ENCODE measurements at regions not wholly inside any gene's neighbourhood (a gene's known extent, or its start where the extent isn't known, plus 50 kb on each side); places are given as distances from the start of the nearest gene placed in this dataset.

DNA sequence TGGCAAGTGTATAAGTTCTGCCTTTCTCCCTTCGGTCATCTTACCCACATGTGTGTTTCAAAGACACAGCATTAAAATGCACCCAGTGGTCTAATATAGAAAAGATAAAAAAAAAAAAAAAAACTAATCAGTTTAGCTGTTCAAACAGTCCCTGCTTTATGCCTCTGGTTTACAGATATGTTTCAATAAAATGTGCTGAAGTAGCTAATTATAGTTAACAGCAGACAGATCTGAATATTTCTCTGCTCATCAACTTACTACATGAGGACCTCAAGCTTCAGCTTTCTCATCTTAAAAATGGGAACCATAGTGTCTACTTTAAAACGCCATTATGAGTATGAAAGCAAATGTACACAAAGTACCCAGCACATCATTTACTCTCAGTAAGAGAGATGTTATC is 280.6 kb upstream of the DEFB112 start:
- Histone ChIP-seq H2AFZ (ENCODE audit: insufficient read depth, low read depth, low read length, poor library complexity, severe bottlenecking) (no peak overlapping the region), H3K79me2 (ENCODE audit: insufficient read depth, low read length) (no peaks in the 10 kb centered on the region), H3K4me2 (replicated peaks; ENCODE audit: extremely low read depth, low read length, poor library complexity, severe bottlenecking) (no peak overlapping the region), H4K20me1 (ENCODE audit: insufficient read depth, low read length) (no peaks in the 10 kb centered on the region), H3K9me3 (replicated peaks in 1 of 2; ENCODE audit: control insufficient read depth in 1 of 2, insufficient read depth in 1 of 2, low read length in 2 of 2) (no peaks in the 10 kb centered on the region), H3K27ac (ENCODE audit: low read depth in 1 of 2, low read length in 2 of 2) (no peak overlapping the region), H3K4me3 (replicated peaks in 1 of 3; ENCODE audit: low read depth in 2 of 3, low read length in 3 of 3) (no peak overlapping the region), H3K4me1 (ENCODE audit: control insufficient read depth in 1 of 2, insufficient read depth in 2 of 2, low read length in 2 of 2) (no peaks in the 10 kb centered on the region), H3K27me3 (ENCODE audit: control insufficient read depth in 2 of 2, insufficient read depth in 2 of 2, low read length in 2 of 2) (no peaks in the 10 kb centered on the region), H3K36me3 (replicated peaks in 1 of 2; ENCODE audit: control insufficient read depth in 1 of 2, insufficient read depth in 2 of 2, low read length in 2 of 2) (no peaks in the 10 kb centered on the region), H3K9ac (ENCODE audit: insufficient read depth, low read length, poor library complexity, severe bottlenecking) (no peak overlapping the region)
- H3K9me3 Mint-ChIP-seq, result peaks cover 2 to 13% (median 8%) of the 10 kb centered on the region in 7 donors
- H3K27me3 Mint-ChIP-seq (ENCODE audit: low read depth in 3 of 3), result no peaks in the 10 kb centered on the region
- intact Hi-C loops (cut with micrococcal nuclease), result no loop called here
- H3K27ac Mint-ChIP-seq, result no peak overlapping the region
- no peaks in the 10 kb centered on the region for H3K36me3 Mint-ChIP-seq
- TF ChIP-seq, protein P1, sequence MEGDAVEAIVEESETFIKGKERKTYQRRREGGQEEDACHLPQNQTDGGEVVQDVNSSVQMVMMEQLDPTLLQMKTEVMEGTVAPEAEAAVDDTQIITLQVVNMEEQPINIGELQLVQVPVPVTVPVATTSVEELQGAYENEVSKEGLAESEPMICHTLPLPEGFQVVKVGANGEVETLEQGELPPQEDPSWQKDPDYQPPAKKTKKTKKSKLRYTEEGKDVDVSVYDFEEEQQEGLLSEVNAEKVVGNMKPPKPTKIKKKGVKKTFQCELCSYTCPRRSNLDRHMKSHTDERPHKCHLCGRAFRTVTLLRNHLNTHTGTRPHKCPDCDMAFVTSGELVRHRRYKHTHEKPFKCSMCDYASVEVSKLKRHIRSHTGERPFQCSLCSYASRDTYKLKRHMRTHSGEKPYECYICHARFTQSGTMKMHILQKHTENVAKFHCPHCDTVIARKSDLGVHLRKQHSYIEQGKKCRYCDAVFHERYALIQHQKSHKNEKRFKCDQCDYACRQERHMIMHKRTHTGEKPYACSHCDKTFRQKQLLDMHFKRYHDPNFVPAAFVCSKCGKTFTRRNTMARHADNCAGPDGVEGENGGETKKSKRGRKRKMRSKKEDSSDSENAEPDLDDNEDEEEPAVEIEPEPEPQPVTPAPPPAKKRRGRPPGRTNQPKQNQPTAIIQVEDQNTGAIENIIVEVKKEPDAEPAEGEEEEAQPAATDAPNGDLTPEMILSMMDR (IDR thresholded peaks at IDR 0.05), result no peak
- WGBS (ENCODE audit: insufficient coverage), result no CpG with 5 or more reads among the region's 2 CpGs
- DNase-seq, result no peak
- no peak overlapping the region for H3K4me3 Mint-ChIP-seq
- H3K4me1 Mint-ChIP-seq, result no peaks in the 10 kb centered on the region

DNA sequence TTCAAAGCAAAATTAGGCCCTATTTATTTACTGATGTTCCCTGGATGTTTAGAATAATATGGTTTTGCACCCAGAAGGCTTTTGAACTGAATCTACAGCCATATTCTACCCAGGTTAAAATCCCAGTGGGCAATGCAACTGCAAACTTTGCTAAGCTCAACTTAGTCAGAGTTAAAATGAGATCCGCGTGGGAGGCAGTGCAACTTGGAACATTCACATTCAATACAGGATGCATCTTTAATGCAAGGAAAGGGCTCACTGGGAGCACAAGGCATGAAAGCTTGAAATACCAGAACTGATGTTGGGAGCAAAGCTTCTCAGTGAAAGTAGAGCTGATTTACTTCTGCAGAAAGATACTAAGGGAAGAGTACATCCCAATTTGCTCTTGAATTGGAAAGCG is 281.2 kb upstream of the DEFB112 start:
- DNase-seq, result no peak
- TF ChIP-seq, protein P1 (IDR thresholded peaks at IDR 0.05), result no peak
- no peak overlapping the region for H3K4me2 ChIP-seq (replicated peaks; ENCODE audit: extremely low read depth, low read length, poor library complexity, severe bottlenecking)
- H3K9me3 ChIP-seq (replicated peaks in 1 of 2; ENCODE audit: control insufficient read depth in 1 of 2, insufficient read depth in 1 of 2, low read length in 2 of 2), result no peaks in the 10 kb centered on the region
- no peaks in the 10 kb centered on the region for H3K79me2 ChIP-seq (ENCODE audit: insufficient read depth, low read length)
- H3K9ac ChIP-seq (ENCODE audit: insufficient read depth, low read length, poor library complexity, severe bottlenecking), result no peak overlapping the region
- Mint-ChIP-seq H3K27ac (no peak overlapping the region), H3K27me3 (ENCODE audit: low read depth in 3 of 3) (no peaks in the 10 kb centered on the region), H3K4me3 (no peak overlapping the region), H3K36me3 (no peaks in the 10 kb centered on the region), H3K4me1 (no peaks in the 10 kb centered on the region), H3K9me3 (peaks cover 2 to 8% (median 4%) of the 10 kb centered on the region in 7 donors)
- no peak overlapping the region for H3K27ac ChIP-seq (ENCODE audit: low read depth in 1 of 2, low read length in 2 of 2)
- H3K4me1 ChIP-seq (ENCODE audit: control insufficient read depth in 1 of 2, insufficient read depth in 2 of 2, low read length in 2 of 2), result no peaks in the 10 kb centered on the region
- H3K27me3 ChIP-seq (ENCODE audit: control insufficient read depth in 2 of 2, insufficient read depth in 2 of 2, low read length in 2 of 2), result no peaks in the 10 kb centered on the region
- H2AFZ ChIP-seq (ENCODE audit: insufficient read depth, low read depth, low read length, poor library complexity, severe bottlenecking), result no peak overlapping the region
- intact Hi-C loops (cut with micrococcal nuclease), result no loop called here
- H3K4me3 ChIP-seq (replicated peaks in 1 of 3; ENCODE audit: low read depth in 2 of 3, low read length in 3 of 3), result no peak overlapping the region
- no CpG with 5 or more reads among the region's 3 CpGs for WGBS (ENCODE audit: insufficient coverage)
- H4K20me1 ChIP-seq (ENCODE audit: insufficient read depth, low read length), result no peaks in the 10 kb centered on the region
- H3K36me3 ChIP-seq (replicated peaks in 1 of 2; ENCODE audit: control insufficient read depth in 1 of 2, insufficient read depth in 2 of 2, low read length in 2 of 2), result no peaks in the 10 kb centered on the region
